Stimulated activated CD4-positive, alpha-beta T cell treated with anti-CD3 and anti-CD28 coated beads, Interleukin-2, amount 100 ng/mL, for 48 hours (primary cell): ENCODE measurements at regions not wholly inside any gene's neighbourhood (a gene's known extent, or its start where the extent isn't known, plus 50 kb on each side); places are given as distances from the start of the nearest gene placed in this dataset.
"Not testable (repeated sequence)": the region's sequence is repeated elsewhere in the genome, so short reads cannot be mapped to it uniquely, and the experiment has no call there.

Experiments used
- DNase-seq, 2 donors: peaks; one replicate each; pipeline ENCODE4 v3.0.0-alpha.2; 2020

- DNase-seq, result no peak
Measured at GRCh38 chr9:19926774-19927173, 137.9 kb upstream of the SLC24A2 start.

GRCh38 chr9:19925674-19926503, 137.1 kb upstream of the SLC24A2 start:
- DNase-seq, result peak; percentile 73 to 80

- DNase-seq, result no peak
Measured at GRCh38 chr9:19924080-19924479, 135.2 kb upstream of the SLC24A2 start.

- no peak for DNase-seq
Measured at GRCh38 chr9:19922476-19923118, 133.8 kb upstream of the SLC24A2 start.

GRCh38 chr9:19920401-19920800, 131.6 kb upstream of the SLC24A2 start:
- no peak for DNase-seq

GRCh38 chr9:19918630-19919029, 129.8 kb upstream of the SLC24A2 start:
- DNase-seq, result no peak

- no peak for DNase-seq
Measured at GRCh38 chr9:19914044-19914443, 125.2 kb upstream of the SLC24A2 start.

- DNase-seq, result no peak
Measured at GRCh38 chr9:19913151-19913550, 124.3 kb upstream of the SLC24A2 start.

- no peak for DNase-seq
Measured at GRCh38 chr9:19903076-19903475, 114.2 kb upstream of the SLC24A2 start.

GRCh38 chr9:19901586-19901985, 112.7 kb upstream of the SLC24A2 start:
- no peak for DNase-seq

GRCh38 chr9:19896161-19896560, 107.3 kb upstream of the SLC24A2 start:
- DNase-seq, result no peak

GRCh38 chr9:19895578-19895977, 106.7 kb upstream of the SLC24A2 start:
- not testable (repeated sequence) for DNase-seq

- DNase-seq, result no peak
Measured at GRCh38 chr9:19895006-19895405, 106.2 kb upstream of the SLC24A2 start.

- DNase-seq, result no peak
Measured at GRCh38 chr9:19885608-19886007, 96.8 kb upstream of the SLC24A2 start.

- DNase-seq, result no peak
Measured at GRCh38 chr9:19879062-19879461, 90.2 kb upstream of the SLC24A2 start.

- no peak for DNase-seq
Measured at GRCh38 chr9:19876569-19877316, 87.9 kb upstream of the SLC24A2 start.

- no peak for DNase-seq
Measured at GRCh38 chr9:19875291-19875920, 86.6 kb upstream of the SLC24A2 start.

- DNase-seq, result not testable (repeated sequence)
Measured at GRCh38 chr9:19873188-19873587, 84.4 kb upstream of the SLC24A2 start.

GRCh38 chr9:19870988-19871387, 82.2 kb upstream of the SLC24A2 start:
- no peak for DNase-seq

- no peak for DNase-seq
Measured at GRCh38 chr9:19840953-19841352, 52.1 kb upstream of the SLC24A2 start.
